Thyroid gland (tissue), 4 donors: ENCODE measurements at regions not wholly inside any gene's neighbourhood (a gene's known extent, or its start where the extent isn't known, plus 50 kb on each side); places are given as distances from the start of the nearest gene placed in this dataset.

Experiments used
- CTCF ChIP-seq, 6 experiments: fragments of 200-600 bp in 3 of 6; fragments of 450-650 bp in 3 of 6; sonication (generic) in 3 of 6; IDR thresholded peaks; one replicate each; pipeline ENCODE4 v1.5.1; 2016 to 2019; ENCODE audit warnings: antibody characterized with exemption in 6 of 6, mild to moderate bottlenecking in 2 of 6, inconsistent platforms in 1 of 6, moderate library complexity in 1 of 6
- POLR2A ChIP-seq, 2 donors: fragments of 450-650 bp; IDR thresholded peaks; one replicate each; pipeline ENCODE4 v1.6.1; 2017; ENCODE audit warnings: antibody characterized with exemption in 2 of 2, mild to moderate bottlenecking in 2 of 2, moderate library complexity in 1 of 2

- no peak for TF ChIP-seq CTCF (IDR thresholded peaks at IDR 0.05)
- no peak for TF ChIP-seq POLR2A (IDR thresholded peaks at IDR 0.05)
These were observed 112.2 kb upstream of the TMTC1 start for GRCh38 chr12:29895966-29896365.
